ENCODE measurements at regions not wholly inside any gene's neighbourhood (a gene's known extent, or its start where the extent isn't known, plus 50 kb on each side); places are given as distances from the start of the nearest gene placed in this dataset.
A peak's percentile ranks its signal among the peaks of the same experiment; 100 is the strongest.
"Not testable (repeated sequence)": the region's sequence is repeated elsewhere in the genome, so short reads cannot be mapped to it uniquely, and the experiment has no call there.

DNA sequence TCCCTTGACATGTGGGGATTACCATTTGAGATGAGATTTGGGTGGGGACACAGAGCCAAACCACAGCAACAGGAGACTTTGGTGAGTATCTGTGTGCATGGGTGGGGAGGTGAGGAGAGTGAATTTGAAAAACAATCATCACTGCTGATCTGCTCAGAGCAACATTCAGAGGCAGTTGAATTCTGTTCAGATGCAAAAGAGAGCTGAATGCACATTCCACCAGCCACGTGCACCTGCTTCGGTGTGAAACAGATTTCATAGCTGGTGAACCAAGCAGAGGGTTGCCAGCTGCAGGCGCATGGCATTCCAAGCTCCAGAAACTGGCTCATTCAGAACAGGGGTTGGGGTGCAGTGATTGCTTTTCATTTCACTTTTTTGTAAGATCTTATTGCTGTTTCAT lies 233.1 kb upstream of the FOXF1 start:
- no peak for DNase-seq

DNA sequence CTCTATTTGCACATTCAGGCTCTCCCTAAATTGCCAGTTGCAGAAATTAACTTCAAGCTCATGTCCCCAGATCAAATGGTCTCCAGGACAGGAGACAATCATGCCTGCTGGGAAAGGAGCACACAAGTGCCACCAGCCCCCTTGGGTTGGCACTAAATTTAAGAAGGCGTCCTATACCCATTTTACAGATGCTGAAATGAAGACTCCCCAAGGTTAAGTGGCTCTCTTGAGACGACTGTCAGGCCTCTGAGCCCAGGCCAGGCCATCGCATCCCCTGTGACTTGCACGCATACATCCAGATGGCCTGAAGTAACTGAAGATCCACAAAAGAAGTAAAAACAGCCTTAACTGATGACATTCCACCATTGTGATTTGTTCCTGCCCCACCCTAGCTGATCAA lies 232.5 kb upstream of the FOXF1 start:
- not testable (repeated sequence) for DNase-seq

DNA sequence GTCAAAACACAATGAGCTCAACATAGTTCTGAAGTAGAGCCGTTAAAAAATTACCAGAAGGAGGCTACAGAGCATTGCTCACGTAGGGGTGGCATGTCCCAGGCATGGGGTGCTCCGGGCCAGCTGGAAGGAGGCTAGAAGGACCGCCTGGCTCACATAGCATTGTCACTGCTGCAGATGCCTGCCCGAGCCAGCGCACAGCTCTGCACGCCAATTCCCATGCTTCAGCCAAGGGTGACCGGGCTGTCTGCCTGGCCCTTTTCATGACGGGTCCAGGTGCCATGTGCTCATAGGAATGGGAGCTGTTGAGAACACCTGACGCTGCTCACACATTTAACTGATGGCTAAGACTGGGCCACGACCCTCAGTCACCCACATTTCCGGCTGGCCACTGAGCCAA lies 228.9 kb upstream of the FOXF1 start:
- DNase-seq, result no peak

DNA sequence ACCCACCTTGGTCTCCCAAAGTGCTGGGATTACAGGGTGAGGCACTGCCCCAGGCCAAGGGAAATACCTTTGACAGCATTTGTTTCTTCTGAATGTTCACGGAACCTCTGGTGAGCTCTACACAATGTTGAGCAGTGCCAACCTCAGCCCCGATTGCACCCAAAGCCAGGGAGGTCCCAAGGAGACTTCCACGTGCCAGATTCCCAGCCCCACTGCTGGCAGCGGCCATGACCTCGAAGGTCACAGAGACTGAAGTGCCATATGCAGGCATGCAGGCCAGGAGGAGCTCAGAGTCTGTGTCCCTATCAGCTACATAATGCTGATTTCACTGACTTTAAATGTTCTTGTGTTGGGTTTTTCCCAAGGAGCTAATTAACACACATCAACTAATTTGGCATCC lies 226.4 kb upstream of the FOXF1 start:
- DNase-seq, result no peak

DNA sequence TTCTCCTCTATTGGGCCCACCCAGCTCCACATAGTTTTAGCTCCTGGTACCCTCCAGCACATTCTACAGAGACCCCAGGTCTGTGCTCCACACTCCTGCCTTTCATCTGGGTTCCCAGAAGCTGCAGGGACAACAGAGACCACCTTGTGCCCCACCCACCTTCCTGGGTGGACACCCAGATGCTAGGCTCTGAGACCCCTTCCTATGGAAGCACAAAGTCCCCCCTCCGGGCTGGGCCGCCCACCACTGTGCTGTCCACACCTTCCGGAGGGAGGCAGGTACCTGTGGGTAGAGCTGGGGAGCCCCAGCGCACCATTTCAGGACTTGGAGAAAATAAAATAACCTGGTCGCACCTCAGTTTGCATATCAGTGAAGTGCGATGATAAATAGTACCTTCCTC lies 224.9 kb upstream of the FOXF1 start:
- DNase-seq, result no peak

DNA sequence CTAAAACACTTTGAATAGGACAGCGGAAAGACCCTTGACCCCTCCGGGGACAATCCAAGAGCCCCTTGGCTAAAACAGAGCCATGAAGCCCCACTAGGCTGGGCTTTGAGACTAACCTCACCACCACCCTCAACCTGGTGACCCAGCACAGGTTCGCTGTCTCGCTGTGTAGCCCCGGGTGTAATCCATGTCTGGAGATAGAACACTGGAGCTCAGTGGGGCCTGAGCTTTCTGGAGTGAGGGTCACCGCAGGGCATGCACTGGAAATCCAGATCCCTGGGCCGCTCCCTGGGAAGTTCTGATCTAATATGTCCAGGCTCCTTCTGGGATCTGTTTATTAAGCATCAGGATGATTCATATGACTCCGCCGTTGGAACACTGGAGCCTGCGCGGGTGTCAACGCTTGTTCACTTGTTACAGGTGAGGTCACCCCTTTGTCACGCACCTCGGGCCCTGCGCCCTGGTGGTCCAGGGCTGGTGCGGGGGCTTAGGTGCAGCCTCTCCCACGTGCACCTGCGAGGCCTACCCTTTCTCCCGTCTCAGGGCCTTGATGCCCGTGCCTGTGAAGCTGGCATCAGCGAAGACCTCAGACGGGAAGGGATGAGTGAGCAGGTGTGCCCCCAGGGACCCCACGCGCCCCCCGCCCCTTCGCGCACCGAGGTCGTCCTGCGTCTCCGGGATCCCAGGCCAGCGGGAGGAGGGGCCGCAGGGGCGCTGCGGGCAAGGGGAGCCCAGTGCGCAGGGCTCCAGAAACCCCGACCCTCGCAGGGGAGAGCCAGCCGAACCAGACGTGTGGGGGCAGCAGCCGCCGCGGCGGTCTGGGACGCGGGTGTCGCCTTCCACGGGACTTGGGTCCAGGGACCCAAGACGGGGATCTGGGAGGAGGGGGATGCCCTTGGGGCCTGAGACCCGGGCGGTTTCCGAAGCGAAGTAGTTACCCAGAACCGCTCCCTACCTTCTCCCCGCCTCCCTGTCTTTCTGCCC lies 224.1 kb upstream of the FOXF1 start:
- DNase-seq, result no peak

DNA sequence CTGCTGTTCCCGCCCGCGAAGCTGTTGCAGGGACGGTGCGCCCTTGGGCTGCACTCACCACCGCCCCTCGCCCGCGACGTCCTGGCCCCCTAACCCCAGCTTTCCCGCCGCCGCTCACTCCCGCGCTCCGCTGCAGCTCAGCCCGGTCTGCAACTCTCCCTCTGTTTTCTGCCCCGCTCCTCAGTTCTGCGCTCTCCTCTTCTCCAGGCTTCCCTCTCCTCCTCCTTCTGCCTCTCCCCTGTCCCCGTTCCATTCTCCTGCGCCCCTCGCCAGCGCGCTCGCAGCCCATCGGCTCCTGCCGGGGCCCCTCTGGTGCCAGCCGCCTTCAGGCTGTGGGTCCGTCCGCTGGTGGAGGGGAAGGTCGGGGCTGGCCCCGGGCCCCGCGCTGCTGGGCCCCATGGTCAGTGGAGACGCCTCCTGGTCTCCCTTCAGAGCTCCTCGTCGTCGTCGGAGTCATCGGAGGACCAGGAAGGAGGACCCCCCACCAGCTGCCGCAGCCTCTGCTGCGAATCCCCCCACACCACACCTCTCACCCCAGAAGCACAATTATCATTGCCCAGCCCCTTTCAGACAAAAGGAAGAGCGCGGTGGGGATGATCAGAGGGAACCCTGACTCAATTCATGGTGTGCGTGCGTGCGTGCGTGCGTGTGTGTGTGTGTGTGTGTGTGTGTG lies 223.2 kb upstream of the FOXF1 start:
- DNase-seq, result peak; percentile 40

DNA sequence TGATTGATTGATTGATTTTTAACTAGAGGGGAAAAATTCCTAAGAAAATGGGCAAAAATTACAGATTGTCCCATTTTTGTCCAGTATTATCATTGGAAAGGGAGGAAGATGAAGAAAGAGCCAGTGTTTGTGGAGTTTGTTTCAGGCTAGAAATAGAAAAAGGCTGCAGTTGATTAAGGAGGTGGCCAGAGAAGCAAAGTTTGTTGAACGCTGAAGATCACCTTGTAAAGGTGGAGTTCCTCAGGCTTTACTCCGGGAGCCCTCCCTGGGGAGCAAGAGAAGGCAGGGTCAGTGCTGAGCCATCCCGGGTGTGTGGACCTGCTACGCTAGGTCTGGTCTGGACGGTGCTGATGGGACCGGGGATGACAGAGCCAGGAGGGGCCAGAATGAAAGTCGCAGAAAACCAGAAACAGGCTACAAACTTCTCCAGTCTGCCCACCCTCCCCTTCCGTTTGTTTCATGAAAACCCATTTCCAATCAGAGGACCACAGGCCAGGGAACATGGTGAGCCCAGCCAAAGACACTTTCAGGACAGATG lies 222.6 kb upstream of the FOXF1 start:
- no peak for DNase-seq

DNA sequence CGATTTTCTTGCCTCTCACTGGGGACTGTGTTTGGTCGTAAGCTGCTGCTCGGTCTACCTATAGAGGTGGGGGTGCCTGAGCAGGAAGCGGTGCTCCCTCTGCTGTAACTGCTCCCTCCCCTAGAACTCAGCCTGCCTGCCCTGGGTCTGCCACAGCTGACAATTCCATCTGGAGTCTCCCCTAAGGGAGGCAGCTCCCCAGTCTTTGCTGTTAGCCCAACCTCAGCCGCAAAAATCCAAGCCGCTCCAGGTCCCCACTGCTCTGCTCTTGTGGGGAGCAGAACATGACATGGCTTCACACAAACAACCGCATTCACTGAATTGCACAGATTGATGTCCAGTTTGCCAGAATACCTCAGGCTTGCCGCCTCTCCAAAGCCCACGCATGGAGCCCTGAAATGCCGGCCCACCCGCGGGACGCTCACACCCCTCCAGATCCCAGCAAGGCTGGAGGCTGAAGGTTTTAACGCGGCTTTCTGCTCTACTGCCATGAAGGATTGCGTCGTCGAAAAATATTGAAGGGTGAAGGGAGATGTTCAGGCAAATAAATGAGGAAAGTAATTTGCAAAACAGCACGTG lies 221.5 kb upstream of the FOXF1 start:
- DNase-seq, result peak; percentile 29

DNA sequence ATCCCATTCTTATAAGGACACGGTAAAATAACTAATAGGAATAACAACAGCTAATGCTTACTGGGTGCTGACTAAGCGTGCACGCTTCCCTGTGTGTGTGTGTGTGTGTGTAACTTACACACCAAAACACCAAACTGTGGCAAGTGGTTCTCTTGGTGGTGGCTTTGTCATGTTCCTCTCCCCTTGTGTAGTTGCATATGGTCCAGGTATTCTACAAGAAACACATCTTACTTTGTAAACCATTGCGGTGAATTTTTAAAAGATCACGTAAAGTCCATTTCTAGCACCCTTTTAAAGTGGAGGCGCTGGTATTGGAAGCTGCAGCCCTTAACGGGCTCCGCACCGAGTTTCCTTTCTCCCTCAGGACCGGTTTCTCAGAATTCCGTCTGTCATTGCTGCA lies 221.0 kb upstream of the FOXF1 start:
- peak; percentile 21 for DNase-seq

DNA sequence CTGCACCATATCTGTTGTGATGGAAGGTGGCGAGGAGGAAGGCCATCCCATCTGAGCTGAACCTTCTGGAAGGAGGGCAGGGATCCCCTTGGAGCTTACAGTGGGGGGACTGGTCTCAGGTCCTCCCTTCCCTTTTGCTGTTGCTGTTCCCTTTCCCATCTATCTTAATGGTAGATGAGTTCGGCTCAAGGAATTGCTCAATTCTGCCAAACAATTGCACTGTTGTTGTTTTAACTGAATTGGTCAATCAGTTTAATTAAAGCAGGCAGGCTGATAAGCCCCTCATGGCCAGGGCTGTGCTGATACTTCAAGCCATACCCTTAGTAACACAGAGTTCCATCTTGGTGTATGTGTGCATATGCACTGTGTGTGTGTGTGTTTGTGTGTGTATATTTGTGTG lies 220.4 kb upstream of the FOXF1 start:
- DNase-seq, result no peak

DNA sequence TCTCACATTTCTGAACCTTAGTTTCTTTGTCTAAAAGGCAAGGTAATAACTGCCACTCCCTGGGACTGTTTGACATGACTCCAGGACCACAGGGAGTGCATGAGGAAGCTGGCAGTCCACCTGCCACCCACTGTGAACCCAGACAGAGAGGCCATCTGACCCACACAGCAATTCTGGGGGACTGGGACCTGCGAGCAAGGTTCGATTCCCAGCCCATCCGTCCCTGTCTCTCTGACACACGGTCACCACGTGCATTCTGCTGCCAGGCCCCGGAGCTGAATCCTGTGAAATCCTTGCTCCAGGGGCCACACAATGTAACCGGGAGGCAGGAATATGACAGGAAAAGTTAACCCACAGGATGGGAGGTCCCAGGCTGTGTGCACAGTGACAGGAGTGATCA lies 218.8 kb upstream of the FOXF1 start:
- DNase-seq, result no peak

DNA sequence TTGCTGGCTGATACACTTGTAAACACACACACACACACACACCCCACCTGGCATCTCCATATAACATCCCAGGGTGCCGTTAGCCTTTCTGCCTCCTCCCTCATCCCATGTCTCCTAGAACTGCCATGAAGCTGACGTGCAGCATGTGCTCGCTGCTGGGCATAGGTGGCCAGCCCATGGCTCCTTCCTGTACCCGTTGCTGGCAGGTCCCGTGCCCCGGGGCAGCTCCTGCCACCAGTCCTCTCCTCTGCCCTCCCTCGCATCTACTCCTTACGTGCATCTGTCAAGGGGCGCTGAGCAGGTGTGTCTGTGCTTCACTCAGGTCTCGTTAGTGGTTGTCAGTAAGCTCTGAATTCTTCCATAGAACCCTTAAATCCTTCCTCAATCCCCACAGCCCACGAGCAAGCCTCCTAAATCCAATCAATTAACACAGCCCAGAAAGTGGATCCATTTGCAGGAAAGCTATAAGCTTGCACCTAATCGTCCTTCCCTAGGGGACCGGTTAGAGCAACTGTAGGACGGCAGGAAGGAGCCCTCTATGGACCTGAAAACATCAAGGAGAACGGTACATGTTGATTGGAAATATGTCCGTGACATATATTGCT lies 218.1 kb upstream of the FOXF1 start:
- DNase-seq, result no peak

DNA sequence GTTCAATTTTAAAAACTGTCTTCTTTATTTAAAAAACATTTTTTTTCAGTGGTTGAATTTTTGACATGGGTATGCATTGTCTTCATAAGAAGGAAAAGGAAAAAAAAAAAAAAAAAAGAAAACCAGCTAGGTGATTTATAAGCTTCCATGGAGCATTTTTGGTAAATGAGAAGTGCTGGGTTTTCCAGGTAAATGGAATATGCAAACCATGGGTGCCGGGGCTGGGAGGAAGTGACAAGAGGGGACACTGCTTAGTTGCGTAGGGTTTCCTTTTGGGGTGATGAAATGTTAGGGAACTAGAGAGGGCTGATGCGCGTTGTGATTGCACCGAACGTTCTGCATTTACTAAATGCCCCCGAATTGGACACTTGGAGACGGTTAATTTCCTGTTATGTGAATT lies 217.4 kb upstream of the FOXF1 start:
- DNase-seq, result no peak

DNA sequence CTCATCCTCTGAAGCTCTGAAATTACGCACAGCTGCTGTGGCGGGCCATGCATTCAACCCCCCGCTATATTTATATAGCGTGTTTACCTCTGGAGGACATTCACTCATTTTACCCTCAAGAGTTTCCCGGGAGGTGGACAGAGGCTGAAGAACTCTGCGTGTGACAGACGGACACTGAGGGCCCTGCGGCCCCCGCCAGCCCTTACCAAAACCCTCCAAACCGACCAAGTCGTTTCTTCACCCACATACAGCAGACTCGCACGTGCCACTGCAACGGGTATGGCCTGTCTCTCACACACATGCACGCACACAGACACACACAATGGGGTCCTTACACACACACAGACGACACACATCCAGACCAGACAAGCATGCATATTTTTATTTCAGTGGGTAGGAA lies 216.4 kb upstream of the FOXF1 start:
- DNase-seq, result no peak

DNA sequence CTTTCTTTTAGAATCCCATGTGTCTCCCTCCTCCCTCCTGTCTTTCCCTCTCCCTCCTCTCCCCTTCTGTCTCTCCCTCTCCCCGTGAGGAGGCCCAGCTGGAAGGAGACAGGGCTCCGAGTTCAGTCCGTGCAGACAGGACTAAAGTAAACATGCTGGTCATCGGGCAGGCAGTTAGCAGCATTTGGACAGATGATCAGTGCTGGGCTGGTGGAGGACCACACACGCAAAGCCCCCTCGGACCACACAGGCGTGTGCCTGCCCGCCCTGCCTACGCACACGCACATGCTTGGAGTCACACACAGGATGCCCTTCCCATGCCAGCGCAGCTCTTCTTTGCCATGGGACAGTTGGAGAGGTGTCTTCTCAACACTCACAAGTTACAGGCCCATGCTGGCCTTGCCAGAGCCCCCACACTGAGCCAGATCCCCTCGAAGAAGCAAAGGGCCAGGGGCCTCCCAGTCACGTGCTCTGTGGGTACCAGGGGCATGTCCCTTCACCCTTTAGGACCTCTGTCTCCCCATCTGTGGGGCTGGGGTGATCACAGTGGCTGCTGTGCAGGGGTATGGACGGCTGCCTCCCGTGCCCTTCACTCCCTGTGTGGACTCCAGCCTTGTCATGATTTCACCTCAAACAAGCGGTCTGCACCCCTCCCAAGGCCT lies 215.7 kb upstream of the FOXF1 start:
- DNase-seq, result peak; percentile 41

DNA sequence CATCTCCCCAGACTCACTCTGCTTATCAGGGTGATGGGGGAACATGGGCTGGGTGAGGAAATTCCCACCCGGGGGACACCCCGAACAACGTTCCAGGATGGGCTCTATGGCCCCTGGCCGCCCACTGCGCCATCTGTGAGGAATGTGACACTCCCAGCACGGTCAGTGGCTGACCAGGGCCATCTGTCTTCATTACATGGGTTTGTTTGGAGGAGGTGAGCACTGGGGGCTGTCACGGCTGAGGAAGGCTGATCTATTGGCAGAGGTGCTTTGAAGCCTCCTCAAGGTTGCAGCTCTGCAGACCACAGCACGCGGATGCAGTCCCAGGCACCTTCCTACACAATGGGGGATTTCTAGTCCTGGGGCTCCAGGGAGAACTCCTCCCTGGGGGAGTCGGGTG lies 214.1 kb upstream of the FOXF1 start:
- DNase-seq, result no peak

DNA sequence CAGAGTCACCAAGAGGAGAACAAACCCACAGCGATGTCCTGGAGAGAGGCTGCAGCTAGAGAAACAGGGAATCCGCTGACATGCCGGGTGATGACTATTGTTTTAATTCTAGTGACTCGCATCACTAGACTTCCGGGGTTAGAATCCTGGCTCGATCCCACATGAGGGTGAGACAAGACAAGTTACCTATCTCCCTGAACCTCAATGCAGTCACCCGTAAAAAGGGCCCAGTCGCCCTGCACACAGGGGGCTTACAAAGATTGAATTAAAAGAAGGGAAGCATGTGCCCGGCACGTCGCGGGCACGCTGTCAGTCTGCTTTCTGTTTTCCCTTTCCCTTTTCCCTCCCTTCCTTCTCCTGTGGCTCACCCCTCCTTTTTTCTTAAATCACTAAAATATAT lies 212.9 kb upstream of the FOXF1 start:
- DNase-seq, result no peak

DNA sequence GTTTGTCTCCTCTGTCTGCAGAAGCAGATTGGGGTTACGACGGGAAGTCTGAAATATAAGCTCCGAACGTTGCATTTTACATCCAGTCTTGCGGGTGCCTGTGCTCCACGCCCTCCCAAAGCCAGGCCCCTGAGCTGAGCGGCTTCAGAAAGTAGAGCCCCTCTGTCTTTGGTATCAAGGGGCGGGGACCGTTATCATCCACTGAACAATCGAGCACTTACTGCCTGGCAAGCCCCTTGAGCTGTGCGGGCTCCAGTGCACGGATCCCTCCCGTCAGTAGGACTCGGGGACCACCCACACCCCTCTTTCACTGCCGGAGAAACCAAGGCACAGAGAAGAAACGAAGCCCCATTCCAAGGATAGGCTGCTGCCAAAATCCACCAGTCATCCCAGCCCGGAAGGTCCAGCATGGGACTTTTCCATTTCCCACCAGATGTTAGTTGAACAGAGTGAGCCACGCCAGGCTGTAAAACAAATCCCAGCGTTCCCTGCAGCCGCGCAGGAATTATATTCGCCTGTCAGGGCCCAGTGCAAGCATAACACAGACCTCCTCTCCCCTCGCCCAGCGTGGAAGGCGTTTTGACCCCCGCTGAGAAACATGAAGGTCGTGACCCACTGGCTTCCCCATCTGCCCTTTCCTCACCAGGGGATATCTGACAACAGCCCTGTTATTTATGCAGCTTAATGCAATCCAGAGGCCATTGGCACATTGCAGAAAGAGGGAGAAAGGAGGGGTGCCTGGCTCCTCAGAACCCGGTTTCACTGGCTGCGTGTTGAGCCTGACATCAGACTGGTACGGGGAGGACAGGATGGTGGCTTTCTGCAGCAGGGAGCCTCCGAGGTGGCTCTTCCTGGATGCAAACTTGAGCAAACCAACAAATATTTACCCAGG lies 212.2 kb upstream of the FOXF1 start:
- no peak for DNase-seq

DNA sequence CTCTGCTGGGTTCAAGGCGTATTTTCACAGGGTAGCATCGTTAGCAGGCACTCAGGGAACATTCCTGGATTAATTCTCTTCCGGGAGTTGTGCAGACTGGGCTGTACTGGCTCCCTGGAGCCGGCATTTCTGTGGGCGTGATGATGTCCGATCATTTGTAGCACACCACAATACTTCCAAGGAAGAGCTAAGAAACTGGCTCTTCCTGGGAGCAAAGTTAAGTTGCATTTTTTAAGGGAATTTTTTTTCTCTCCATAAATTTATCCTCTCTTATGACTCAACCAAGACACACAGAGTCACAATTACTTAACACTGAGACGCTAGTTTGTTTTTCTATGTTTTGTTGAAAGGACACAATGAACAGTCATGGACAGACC lies 211.6 kb upstream of the FOXF1 start:
- no peak for DNase-seq

Data from right kidney (tissue), 1 donor.